ENCODE measurements at regions not wholly inside any gene's neighbourhood (a gene's known extent, or its start where the extent isn't known, plus 50 kb on each side); places are given as distances from the start of the nearest gene placed in this dataset.

DNA sequence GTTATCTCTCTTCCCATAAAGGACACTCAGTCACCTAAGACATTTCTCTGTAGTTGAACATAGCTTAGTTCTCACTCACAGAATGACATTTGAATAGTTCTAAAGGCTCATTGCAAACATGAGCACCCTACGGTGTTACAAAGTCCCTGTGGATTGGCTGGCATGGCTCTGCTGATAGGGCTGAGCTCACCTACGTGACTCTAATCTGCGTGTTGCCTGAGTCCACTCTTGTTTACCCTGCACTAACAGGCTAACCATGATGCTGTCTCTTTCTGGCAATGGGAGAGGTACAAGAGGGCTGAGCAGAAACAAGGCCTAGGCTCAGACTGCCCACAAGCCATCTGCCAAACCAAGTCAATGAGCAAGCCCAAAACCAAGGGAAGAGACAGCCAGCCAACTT lies 103.6 kb downstream of the PALM2AKAP2 start:
- TF ChIP-seq BHLHE40 (IDR thresholded peaks at IDR 0.05; ENCODE audit: borderline replicate concordance in 1 of 2, low read depth in 2 of 2, low read length in 1 of 2) (no peak), YY1 (IDR thresholded peaks at IDR 0.05; ENCODE audit: low read depth, low read length) (no peak), EED (IDR thresholded peaks at IDR 0.05; ENCODE audit: low read depth) (no peak)
- TF ChIP-seq, protein P1, sequence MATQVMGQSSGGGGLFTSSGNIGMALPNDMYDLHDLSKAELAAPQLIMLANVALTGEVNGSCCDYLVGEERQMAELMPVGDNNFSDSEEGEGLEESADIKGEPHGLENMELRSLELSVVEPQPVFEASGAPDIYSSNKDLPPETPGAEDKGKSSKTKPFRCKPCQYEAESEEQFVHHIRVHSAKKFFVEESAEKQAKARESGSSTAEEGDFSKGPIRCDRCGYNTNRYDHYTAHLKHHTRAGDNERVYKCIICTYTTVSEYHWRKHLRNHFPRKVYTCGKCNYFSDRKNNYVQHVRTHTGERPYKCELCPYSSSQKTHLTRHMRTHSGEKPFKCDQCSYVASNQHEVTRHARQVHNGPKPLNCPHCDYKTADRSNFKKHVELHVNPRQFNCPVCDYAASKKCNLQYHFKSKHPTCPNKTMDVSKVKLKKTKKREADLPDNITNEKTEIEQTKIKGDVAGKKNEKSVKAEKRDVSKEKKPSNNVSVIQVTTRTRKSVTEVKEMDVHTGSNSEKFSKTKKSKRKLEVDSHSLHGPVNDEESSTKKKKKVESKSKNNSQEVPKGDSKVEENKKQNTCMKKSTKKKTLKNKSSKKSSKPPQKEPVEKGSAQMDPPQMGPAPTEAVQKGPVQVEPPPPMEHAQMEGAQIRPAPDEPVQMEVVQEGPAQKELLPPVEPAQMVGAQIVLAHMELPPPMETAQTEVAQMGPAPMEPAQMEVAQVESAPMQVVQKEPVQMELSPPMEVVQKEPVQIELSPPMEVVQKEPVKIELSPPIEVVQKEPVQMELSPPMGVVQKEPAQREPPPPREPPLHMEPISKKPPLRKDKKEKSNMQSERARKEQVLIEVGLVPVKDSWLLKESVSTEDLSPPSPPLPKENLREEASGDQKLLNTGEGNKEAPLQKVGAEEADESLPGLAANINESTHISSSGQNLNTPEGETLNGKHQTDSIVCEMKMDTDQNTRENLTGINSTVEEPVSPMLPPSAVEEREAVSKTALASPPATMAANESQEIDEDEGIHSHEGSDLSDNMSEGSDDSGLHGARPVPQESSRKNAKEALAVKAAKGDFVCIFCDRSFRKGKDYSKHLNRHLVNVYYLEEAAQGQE (IDR thresholded peaks at IDR 0.05; ENCODE audit: low read depth, low read length), result no peak
- TF ChIP-seq, protein P2, sequence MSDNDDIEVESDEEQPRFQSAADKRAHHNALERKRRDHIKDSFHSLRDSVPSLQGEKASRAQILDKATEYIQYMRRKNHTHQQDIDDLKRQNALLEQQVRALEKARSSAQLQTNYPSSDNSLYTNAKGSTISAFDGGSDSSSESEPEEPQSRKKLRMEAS (IDR thresholded peaks at IDR 0.05; ENCODE audit: low read depth, low read length), result no peak
